A673 (cell line): ENCODE measurements at regions not wholly inside any gene's neighbourhood (a gene's known extent, or its start where the extent isn't known, plus 50 kb on each side); places are given as distances from the start of the nearest gene placed in this dataset.

Experiments used
- CTCF ChIP-seq: fragments of 300-800, 200-600 bp; sonication (generic); conservative IDR thresholded peaks from 2 replicates; pipeline ENCODE4 v1.5.1; 2017; ENCODE audit warnings: low read depth, mild to moderate bottlenecking, antibody characterized with exemption, low read length, moderate library complexity, mixed read lengths
- EZH2 ChIP-seq: fragments of 200-600 bp; sonication (generic); IDR thresholded peaks from 2 replicates; pipeline ENCODE4 v1.6.1; 2017; ENCODE audit warnings: borderline replicate concordance, low read depth, mild to moderate bottlenecking, mixed read lengths, antibody characterized with exemption, low read length; ENCODE audit not compliant: poor library complexity, severe bottlenecking

- TF ChIP-seq CTCF (no peak), EZH2 (no peak)
Observed at GRCh38 chr9:30089428-30089827, 2295.0 kb upstream of the ACO1 start.
